H1 (cell line): ENCODE measurements at regions not wholly inside any gene's neighbourhood (a gene's known extent, or its start where the extent isn't known, plus 50 kb on each side); places are given as distances from the start of the nearest gene placed in this dataset.

ENCODE experiments used
- CTCF ChIA-PET: fragments of 300-600 bp; sonication (Branson Sonifier 250); formaldehyde crosslinking; loops from one replicate; lab custom pipeline; 2021; ENCODE audit not compliant: partially characterized antibody; lab: Charles Lee
- POLR2A ChIA-PET: fragments of 300-600 bp; sonication (Branson Sonifier 250); formaldehyde crosslinking; loops from one replicate; lab custom pipeline; 2021; ENCODE audit warnings: inconsistent platforms; ENCODE audit not compliant: partially characterized antibody; lab: Charles Lee
- DNase-seq, 2 experiments: peaks; one replicate each; pipeline versions ENCODE4 v3.0.0 to v3.0.0-alpha.2; 2010 to 2022; ENCODE audit warnings: low spot score in 2 of 2, low read depth in 1 of 2, mixed read lengths in 1 of 2
- FAIRE-seq: peaks from 2 replicates; lab custom pipeline; 2011; peaks lifted over from hg19 to GRCh38; lab: Jason Lieb, UNC
- H2AFZ ChIP-seq: 2 replicates; pipeline ENCODE4 v1.8.1; 2012; ENCODE audit warnings: low read length, inconsistent platforms
- H2AK5ac ChIP-seq: 2 replicates; pipeline ENCODE4 v1.6.1; 2013; ENCODE audit warnings: low read depth, low read length
- H2BK120ac ChIP-seq: replicated peaks from 2 replicates; pipeline ENCODE3; 2013; ENCODE audit warnings: low read depth, low read length, inconsistent platforms
- H2BK12ac ChIP-seq: 2 replicates; pipeline ENCODE4 v1.6.1; 2013; ENCODE audit warnings: low read depth, low read length
- H2BK15ac ChIP-seq: 2 replicates; pipeline ENCODE4 v1.6.1; 2013; ENCODE audit warnings: low read length
- H2BK20ac ChIP-seq: 2 replicates; pipeline ENCODE4 v1.6.1; 2013; ENCODE audit warnings: low read length
- H2BK5ac ChIP-seq: 2 replicates; pipeline ENCODE4 v1.6.1; 2013; ENCODE audit warnings: low read depth, low read length
- H3K14ac ChIP-seq: 2 replicates; pipeline ENCODE4 v1.6.1; 2013; ENCODE audit warnings: inconsistent platforms; ENCODE audit not compliant: insufficient read length
- H3K18ac ChIP-seq: 2 replicates; pipeline ENCODE4 v1.6.1; 2013; ENCODE audit warnings: low read length; ENCODE audit errors: extremely low read depth
- H3K23ac ChIP-seq: 2 replicates; pipeline ENCODE4 v1.6.1; 2013; ENCODE audit warnings: inconsistent platforms; ENCODE audit not compliant: insufficient read length
- H3K23me2 ChIP-seq: 2 replicates; pipeline ENCODE4 v1.6.1; 2013; ENCODE audit warnings: low read depth, low read length
- H3K27ac ChIP-seq: 2 replicates; pipeline ENCODE4 v1.6.1; 2011; ENCODE audit warnings: low read depth, low read length, inconsistent platforms
- H3K27me3 ChIP-seq, 4 experiments: replicated peaks in 1 of 4; 1 replicate in 1 of 4; 2 replicates in 3 of 4; pipeline versions ENCODE4 v1.6.1 to v1.8.1; 2011 to 2013; ENCODE audit warnings: low read length in 3 of 4, mild to moderate bottlenecking in 3 of 4, inconsistent platforms in 2 of 4, mixed read lengths in 2 of 4, moderate library complexity in 1 of 4; ENCODE audit not compliant: control insufficient read depth in 3 of 4, insufficient read depth in 3 of 4; ENCODE audit errors: extremely low read depth in 1 of 4
- H3K36me3 ChIP-seq, 4 experiments: 2 replicates each; pipeline versions ENCODE4 v1.6.1 to v1.8.1; 2011 to 2013; ENCODE audit warnings: mild to moderate bottlenecking in 4 of 4, low read length in 3 of 4, moderate library complexity in 2 of 4, control low read depth in 1 of 4, inconsistent platforms in 1 of 4; ENCODE audit not compliant: insufficient read depth in 4 of 4, control insufficient read depth in 2 of 4
- H3K4ac ChIP-seq: replicated peaks from 2 replicates; pipeline ENCODE3; 2013; ENCODE audit warnings: low read length, low read depth, mixed read lengths, inconsistent platforms; ENCODE audit not compliant: insufficient read length
- H3K4me1 ChIP-seq, 4 experiments: replicated peaks in 1 of 4; 1 replicate in 1 of 4; 2 replicates in 3 of 4; pipeline versions ENCODE4 v1.6.1 to v1.8.1; 2011 to 2013; ENCODE audit warnings: low read length in 3 of 4, inconsistent platforms in 2 of 4, mixed read lengths in 1 of 4; ENCODE audit not compliant: insufficient read depth in 4 of 4, control insufficient read depth in 3 of 4
- H3K4me2 ChIP-seq, 2 experiments: 2 replicates each; pipeline versions ENCODE4 v1.6.1 to v1.8.1; 2011 to 2013; ENCODE audit warnings: low read depth in 2 of 2, low read length in 2 of 2, control low read depth in 1 of 2, inconsistent platforms in 1 of 2, mild to moderate bottlenecking in 1 of 2; ENCODE audit not compliant: insufficient read depth in 1 of 2
- H3K4me3 ChIP-seq, 4 experiments: fragments of 200-600, 300-600 bp in 1 of 4; sonication (generic), shearing (Covaris generic), sonication (Bioruptor Twin) in 1 of 4; 2 replicates each; pipeline versions ENCODE4 v1.5.1 to v1.8.1; 2011 to 2016; ENCODE audit warnings: low read length in 4 of 4, low read depth in 3 of 4, control low read depth in 2 of 4, inconsistent platforms in 2 of 4, mild to moderate bottlenecking in 2 of 4, mixed read lengths in 1 of 4, moderate library complexity in 1 of 4; ENCODE audit not compliant: insufficient read depth in 2 of 4; ENCODE audit errors: extremely low read depth in 1 of 4
- H3K56ac ChIP-seq: replicated peaks from 2 replicates; pipeline ENCODE3; 2013; ENCODE audit warnings: low read depth, mild to moderate bottlenecking, mixed read lengths, low read length, inconsistent platforms; ENCODE audit not compliant: insufficient read length
- H3K79me1 ChIP-seq: 2 replicates; pipeline ENCODE4 v1.6.1; 2013; ENCODE audit warnings: low read depth, low read length, control low read depth
- H3K79me2 ChIP-seq, 2 experiments: 2 replicates each; pipeline versions ENCODE4 v1.6.1 to v1.8.1; 2012 to 2013; ENCODE audit warnings: low read length in 2 of 2, mild to moderate bottlenecking in 2 of 2, inconsistent platforms in 1 of 2; ENCODE audit not compliant: insufficient read depth in 2 of 2, control insufficient read depth in 1 of 2
- H3K9ac ChIP-seq, 4 experiments: replicated peaks in 1 of 4; 1 replicate in 1 of 4; 2 replicates in 3 of 4; pipeline versions ENCODE4 v1.6.1 to v1.8.1; 2011 to 2013; ENCODE audit warnings: low read depth in 3 of 4, low read length in 3 of 4, control low read depth in 2 of 4, mild to moderate bottlenecking in 2 of 4, moderate library complexity in 2 of 4, inconsistent platforms in 1 of 4; ENCODE audit errors: extremely low read depth in 1 of 4
- H3K9me3 ChIP-seq, 2 experiments: 2 replicates each; pipeline versions ENCODE4 v1.6.1 to v1.8.1; 2012 to 2013; ENCODE audit warnings: mild to moderate bottlenecking in 2 of 2, moderate library complexity in 2 of 2, control low read depth in 1 of 2, inconsistent platforms in 1 of 2, low read depth in 1 of 2, low read length in 1 of 2, mixed read lengths in 1 of 2; ENCODE audit not compliant: insufficient read depth in 2 of 2
- H4K20me1 ChIP-seq, 2 experiments: replicated peaks in 1 of 2; 2 replicates each; pipeline versions ENCODE3 to v1.8.1; 2011 to 2013; ENCODE audit warnings: inconsistent platforms in 2 of 2, low read length in 2 of 2, mild to moderate bottlenecking in 1 of 2; ENCODE audit not compliant: insufficient read depth in 2 of 2, control insufficient read depth in 1 of 2
- H4K5ac ChIP-seq: 2 replicates; pipeline ENCODE4 v1.6.1; 2013; ENCODE audit warnings: low read length, low read depth, mixed read lengths, inconsistent platforms; ENCODE audit not compliant: insufficient read length
- H4K8ac ChIP-seq: 2 replicates; pipeline ENCODE4 v1.8.0; 2013; ENCODE audit warnings: mild to moderate bottlenecking, moderate library complexity, low read length, inconsistent platforms; ENCODE audit not compliant: insufficient read depth; ENCODE audit errors: extremely low read depth
- H4K91ac ChIP-seq: replicated peaks from 2 replicates; pipeline ENCODE3; 2013; ENCODE audit warnings: low read length, mixed read lengths, inconsistent platforms; ENCODE audit not compliant: insufficient read length
- CEBPB ChIP-seq: IDR thresholded peaks from 2 replicates; pipeline ENCODE4 v1.6.1; 2012; ENCODE audit warnings: low read depth, low read length
- CTCF ChIP-seq, 3 experiments: IDR thresholded peaks; 1 replicate in 2 of 3; 2 replicates in 1 of 3; pipeline versions ENCODE4 v1.5.1 to v1.6.1; 2011; ENCODE audit warnings: low read length in 3 of 3, mild to moderate bottlenecking in 3 of 3, inconsistent platforms in 2 of 3, low read depth in 1 of 3, moderate library complexity in 1 of 3; ENCODE audit not compliant: insufficient read depth in 1 of 3; ENCODE audit errors: control extremely low read depth in 1 of 3
- EP300 ChIP-seq, 2 experiments: IDR thresholded peaks; 1 replicate in 1 of 2; 2 replicates in 1 of 2; pipeline ENCODE4 v1.6.1; 2011 to 2012; ENCODE audit warnings: low read depth in 2 of 2, low read length in 2 of 2, mild to moderate bottlenecking in 2 of 2, borderline replicate concordance in 1 of 2, inconsistent platforms in 1 of 2, moderate library complexity in 1 of 2
- RAD21 ChIP-seq, 2 experiments: IDR thresholded peaks in 1 of 2; conservative IDR thresholded peaks in 1 of 2; 2 replicates each; pipeline ENCODE4 v1.6.1; 2011; ENCODE audit warnings: low read depth in 2 of 2, low read length in 2 of 2, improper control_type of control experiment in 1 of 2, inconsistent platforms in 1 of 2, mild to moderate bottlenecking in 1 of 2, moderate library complexity in 1 of 2
- RFX5 ChIP-seq: IDR thresholded peaks from 2 replicates; pipeline ENCODE4 v1.6.1; 2011; ENCODE audit warnings: low read depth, low read length, improper control_type of control experiment, borderline replicate concordance
- RNF2 ChIP-seq: fragments of 200-900, 300-1000 bp; sonication (generic); IDR thresholded peaks from 2 replicates; pipeline ENCODE4 v1.7.1; 2016; ENCODE audit warnings: borderline replicate concordance, low read depth, mild to moderate bottlenecking, antibody characterized with exemption, low read length; ENCODE audit not compliant: poor library complexity, severe bottlenecking; ENCODE audit errors: missing control alignments
- SP1 ChIP-seq: IDR thresholded peaks from 2 replicates; pipeline ENCODE4 v1.6.1; 2011; ENCODE audit warnings: low read depth, low read length
- TAF1 ChIP-seq: IDR thresholded peaks from 2 replicates; pipeline ENCODE4 v1.6.1; 2011; ENCODE audit warnings: mild to moderate bottlenecking, low read depth, low read length
- WGBS, 2 experiments: shearing (Covaris generic) in 1 of 2; methylation state at CpG; one replicate each; pipeline versions ENCODE4 v1.1.6 to v1.1.7; 2013 to 2015; ENCODE audit warnings: low lambda C conversion rate in 2 of 2, mixed read lengths in 2 of 2, inconsistent platforms in 1 of 2, low coverage in 1 of 2, missing lambda C conversion rate in 1 of 2; ENCODE audit not compliant: insufficient replicate concordance in 2 of 2, insufficient coverage in 1 of 2, insufficient read length in 1 of 2; ENCODE audit errors: extremely low coverage in 1 of 2, missing lambda C conversion rate in 1 of 2; 5-methylcytosine and 5-hydroxymethylcytosine counted together

GRCh38 chr6:912871-913835, 220.2 kb upstream of the EXOC2 start:
- ChIA-PET POLR2A (no interaction called here), CTCF (interaction anchor here (0.6 to 2.9 kb wide), 32 partner anchors 16 to 696 kb away, joined by 3 to 13 read pairs (median 3); no protein-coding TSS in a partner anchor)
- no peak overlapping the region for H3K14ac ChIP-seq
- H3K23me2 ChIP-seq = no peaks in the 10 kb centered on the region
- no peaks in the 10 kb centered on the region for H3K79me2 ChIP-seq
- H3K27ac ChIP-seq = no peak overlapping the region
- no peak overlapping the region for H4K5ac ChIP-seq
- H3K4me2 ChIP-seq = no peak overlapping the region
- H3K9ac ChIP-seq = no peak overlapping the region
- no peak overlapping the region for H2BK120ac ChIP-seq
- peaks cover 11% of the 10 kb centered on the region in 2 experiments for H3K9me3 ChIP-seq
- H3K79me1 ChIP-seq = no peaks in the 10 kb centered on the region; the same call in 1 of the 2 replicates
- no peak overlapping the region for H3K56ac ChIP-seq
- no peak overlapping the region for H2BK20ac ChIP-seq
- no peak overlapping the region for H3K4me3 ChIP-seq
- H2AFZ ChIP-seq = no peak overlapping the region
- H2BK5ac ChIP-seq = no peak overlapping the region
- no peak overlapping the region for H3K23ac ChIP-seq
- no peaks in the 10 kb centered on the region; a peak in 1 of 7 replicates for H3K27me3 ChIP-seq
- H3K36me3 ChIP-seq = no peaks in the 10 kb centered on the region
- H2BK15ac ChIP-seq = no peak overlapping the region
- H3K4ac ChIP-seq = no peak overlapping the region
- no peak overlapping the region for H3K18ac ChIP-seq
- no peak overlapping the region for H4K91ac ChIP-seq
- no peak overlapping the region for H2AK5ac ChIP-seq
- H4K8ac ChIP-seq = no peak overlapping the region; the same call in 1 of the 2 replicates
- no peaks in the 10 kb centered on the region for H4K20me1 ChIP-seq
- peaks cover 0 to 2% (median 0%) of the 10 kb centered on the region in 4 experiments; a peak in 2 of 7 replicates for H3K4me1 ChIP-seq
- 63% methylated on average over 8 of the region's 16 CpGs; no CpG with 5 or more reads in 1 of the 2 experiments for WGBS, 2 experiments
- FAIRE-seq (no peak), DNase-seq (peak in 1 of 2 experiments; percentile 39)
- H2BK12ac ChIP-seq = 0 out of 2 replicates have a peak overlapping the region, but pooled peaks have one; percentile 23
- TF ChIP-seq RFX5 (no peak), CEBPB (no peak), SP1 (no peak), TAF1 (no peak), RNF2 (no peak), RAD21 (IDR thresholded peaks at IDR 0.05 in 1 of 2, conservative IDR thresholded peaks at IDR 0.05 in 1 of 2; ENCODE audit: low read depth in 2 of 2, low read length in 2 of 2) (peak; percentile 83 to 89), CTCF (IDR thresholded peaks at IDR 0.05; ENCODE audit: control extremely low read depth in 1 of 3, insufficient read depth in 1 of 3, low read depth in 1 of 3, low read length in 3 of 3) (peak; percentile 83 to 94 (median 84)), EP300 (IDR thresholded peaks at IDR 0.05; ENCODE audit: borderline replicate concordance in 1 of 2, low read depth in 2 of 2, low read length in 2 of 2) (no peak)
